ENCODE measurements at regions not wholly inside any gene's neighbourhood (a gene's known extent, or its start where the extent isn't known, plus 50 kb on each side); places are given as distances from the start of the nearest gene placed in this dataset.

DNA sequence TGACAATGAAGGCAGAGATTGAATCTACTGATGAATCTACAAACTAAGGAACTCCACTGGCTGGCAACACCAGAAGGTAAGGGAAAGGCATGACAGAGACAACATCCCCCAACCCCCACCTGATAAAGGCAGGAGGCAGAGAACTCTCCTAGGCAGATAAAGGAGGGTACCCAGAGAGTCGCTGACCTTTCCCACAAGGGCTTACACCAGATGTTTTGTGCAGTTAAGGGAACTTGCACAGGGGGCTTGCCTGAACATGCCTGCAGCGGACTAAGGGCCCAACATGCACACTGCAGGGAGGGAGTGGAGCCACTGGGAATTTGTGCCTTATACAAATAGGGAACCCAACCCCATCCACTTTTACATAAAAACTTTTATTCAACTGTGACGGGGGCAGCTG, 1996.9 kb upstream of the RAG2 start:
- ATAC-seq (no peak), DNase-seq (ENCODE audit: low read depth, low spot score) (no peak)
- in situ Hi-C loops (cut with HindIII; ENCODE audit: low pct_unique_long_range_greater_than_20kb, low sequenced_read_pairs) (no loop called here), intact Hi-C loops (cut with micrococcal nuclease; ENCODE audit: unreplicated experiment) (loop anchor here (5.0 kb wide), 1 partner anchor 43 kb away; no protein-coding TSS in a partner anchor)
- Histone ChIP-seq H3K4me3 (ENCODE audit: low read depth in 2 of 2, low read length in 2 of 2) (no peak overlapping the region), H3K9me3 (ENCODE audit: control insufficient read depth, insufficient read depth, low read depth, low read length) (no peaks in the 10 kb centered on the region), H3K27me3 (ENCODE audit: control insufficient read depth, insufficient read depth, low read length) (no peaks in the 10 kb centered on the region), H3K36me3 (ENCODE audit: control insufficient read depth, insufficient read depth, low read length) (no peaks in the 10 kb centered on the region), H3K27ac (ENCODE audit: low read length) (no peak overlapping the region), H3K4me1 (ENCODE audit: control insufficient read depth, insufficient read depth, low read length) (no peaks in the 10 kb centered on the region)
- CTCF ChIA-PET: no interaction called here
- BruUV-seq (replicated peaks): no TSS peak
- POLR2A ChIA-PET: no interaction called here
- no peak for TF ChIP-seq TCF7L2 (IDR thresholded peaks at IDR 0.05; ENCODE audit: low read depth, low read length)
- no peak for TF ChIP-seq CTCF (IDR thresholded peaks at IDR 0.05)
- TF ChIP-seq, protein P1, sequence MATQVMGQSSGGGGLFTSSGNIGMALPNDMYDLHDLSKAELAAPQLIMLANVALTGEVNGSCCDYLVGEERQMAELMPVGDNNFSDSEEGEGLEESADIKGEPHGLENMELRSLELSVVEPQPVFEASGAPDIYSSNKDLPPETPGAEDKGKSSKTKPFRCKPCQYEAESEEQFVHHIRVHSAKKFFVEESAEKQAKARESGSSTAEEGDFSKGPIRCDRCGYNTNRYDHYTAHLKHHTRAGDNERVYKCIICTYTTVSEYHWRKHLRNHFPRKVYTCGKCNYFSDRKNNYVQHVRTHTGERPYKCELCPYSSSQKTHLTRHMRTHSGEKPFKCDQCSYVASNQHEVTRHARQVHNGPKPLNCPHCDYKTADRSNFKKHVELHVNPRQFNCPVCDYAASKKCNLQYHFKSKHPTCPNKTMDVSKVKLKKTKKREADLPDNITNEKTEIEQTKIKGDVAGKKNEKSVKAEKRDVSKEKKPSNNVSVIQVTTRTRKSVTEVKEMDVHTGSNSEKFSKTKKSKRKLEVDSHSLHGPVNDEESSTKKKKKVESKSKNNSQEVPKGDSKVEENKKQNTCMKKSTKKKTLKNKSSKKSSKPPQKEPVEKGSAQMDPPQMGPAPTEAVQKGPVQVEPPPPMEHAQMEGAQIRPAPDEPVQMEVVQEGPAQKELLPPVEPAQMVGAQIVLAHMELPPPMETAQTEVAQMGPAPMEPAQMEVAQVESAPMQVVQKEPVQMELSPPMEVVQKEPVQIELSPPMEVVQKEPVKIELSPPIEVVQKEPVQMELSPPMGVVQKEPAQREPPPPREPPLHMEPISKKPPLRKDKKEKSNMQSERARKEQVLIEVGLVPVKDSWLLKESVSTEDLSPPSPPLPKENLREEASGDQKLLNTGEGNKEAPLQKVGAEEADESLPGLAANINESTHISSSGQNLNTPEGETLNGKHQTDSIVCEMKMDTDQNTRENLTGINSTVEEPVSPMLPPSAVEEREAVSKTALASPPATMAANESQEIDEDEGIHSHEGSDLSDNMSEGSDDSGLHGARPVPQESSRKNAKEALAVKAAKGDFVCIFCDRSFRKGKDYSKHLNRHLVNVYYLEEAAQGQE (IDR thresholded peaks at IDR 0.05; ENCODE audit: insufficient read depth in 1 of 2, low read depth in 2 of 2, low read length in 1 of 2): no peak
- no peak for TF ChIP-seq POLR2AphosphoS5 (IDR thresholded peaks at IDR 0.05; ENCODE audit: low read depth, low read length)

DNA sequence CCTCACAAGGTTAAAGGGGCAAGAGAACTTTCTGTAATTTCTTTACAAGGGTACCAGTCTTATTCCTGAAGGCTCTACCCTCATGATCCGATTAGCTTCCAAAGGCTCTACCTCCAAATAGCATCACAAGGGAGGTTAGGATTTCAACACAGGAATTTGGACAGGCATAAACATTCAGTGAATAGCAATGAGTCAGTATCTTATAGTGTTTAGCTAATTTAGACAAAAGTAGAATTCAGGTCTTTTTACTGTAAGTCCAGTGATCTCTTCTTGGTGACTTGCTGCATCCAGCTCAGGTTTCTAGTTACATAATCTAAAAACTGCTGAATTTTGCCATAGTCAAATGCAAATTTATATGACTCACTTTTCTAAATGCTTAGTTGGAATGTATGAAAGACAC, 1995.6 kb upstream of the RAG2 start:
- Histone ChIP-seq H3K27ac (ENCODE audit: low read length) (no peak overlapping the region), H3K36me3 (ENCODE audit: control insufficient read depth, insufficient read depth, low read length) (no peaks in the 10 kb centered on the region), H3K4me1 (ENCODE audit: control insufficient read depth, insufficient read depth, low read length) (no peaks in the 10 kb centered on the region), H3K4me3 (ENCODE audit: low read depth in 2 of 2, low read length in 2 of 2) (no peak overlapping the region), H3K27me3 (ENCODE audit: control insufficient read depth, insufficient read depth, low read length) (no peaks in the 10 kb centered on the region), H3K9me3 (ENCODE audit: control insufficient read depth, insufficient read depth, low read depth, low read length) (no peaks in the 10 kb centered on the region)
- no TSS peak for BruUV-seq (replicated peaks)
- in situ Hi-C loops (cut with HindIII; ENCODE audit: low pct_unique_long_range_greater_than_20kb, low sequenced_read_pairs): no loop called here
- ChIA-PET CTCF (no interaction called here), POLR2A (interaction anchor here (0.6 kb wide), 1 partner anchor 382 kb away, joined by 4 read pairs; no protein-coding TSS in a partner anchor)
- DNase-seq (ENCODE audit: low read depth, low spot score) (no peak), ATAC-seq (no peak)
- TF ChIP-seq TCF7L2 (IDR thresholded peaks at IDR 0.05; ENCODE audit: low read depth, low read length) (no peak), SIN3A (IDR thresholded peaks at IDR 0.05; ENCODE audit: borderline replicate concordance, insufficient read depth, low read depth, low read length) (no peak)
- intact Hi-C loops (cut with micrococcal nuclease; ENCODE audit: unreplicated experiment): loop anchor here (5.0 kb wide), 1 partner anchor 41 kb away; no protein-coding TSS in a partner anchor

GRCh38 chr11:38582756-38583155, 1984.7 kb upstream of the RAG2 start:
- H3K4me3 ChIP-seq (ENCODE audit: low read depth in 2 of 2, low read length in 2 of 2): no peak overlapping the region
- no peak for TF ChIP-seq SIN3A (IDR thresholded peaks at IDR 0.05; ENCODE audit: borderline replicate concordance, insufficient read depth, low read depth, low read length)
- TF ChIP-seq, protein P1 (IDR thresholded peaks at IDR 0.05; ENCODE audit: insufficient read depth in 1 of 2, low read depth in 2 of 2, low read length in 1 of 2): no peak
- TF ChIP-seq POLR2AphosphoS5 (IDR thresholded peaks at IDR 0.05; ENCODE audit: low read depth, low read length): no peak
- TF ChIP-seq CTCF (IDR thresholded peaks at IDR 0.05): no peak
- no peak for DNase-seq (ENCODE audit: low read depth, low spot score)
- H3K4me1 ChIP-seq (ENCODE audit: control insufficient read depth, insufficient read depth, low read length): no peaks in the 10 kb centered on the region
- H3K9me3 ChIP-seq (ENCODE audit: control insufficient read depth, insufficient read depth, low read depth, low read length): no peaks in the 10 kb centered on the region; the same call in 1 of the 2 replicates
- ChIA-PET POLR2A (no interaction called here), CTCF (no interaction called here)
- no peaks in the 10 kb centered on the region for H3K36me3 ChIP-seq (ENCODE audit: control insufficient read depth, insufficient read depth, low read length)
- H3K27me3 ChIP-seq (ENCODE audit: control insufficient read depth, insufficient read depth, low read length): no peaks in the 10 kb centered on the region
- in situ Hi-C loops (cut with HindIII; ENCODE audit: low pct_unique_long_range_greater_than_20kb, low sequenced_read_pairs): no loop called here
- intact Hi-C loops (cut with micrococcal nuclease; ENCODE audit: unreplicated experiment): no loop called here
- H3K27ac ChIP-seq (ENCODE audit: low read length): no peak overlapping the region
- no TSS peak for BruUV-seq (replicated peaks)
- ATAC-seq: no peak

All from Panc1 (cell line).